ENCODE measurements at regions not wholly inside any gene's neighbourhood (a gene's known extent, or its start where the extent isn't known, plus 50 kb on each side); places are given as distances from the start of the nearest gene placed in this dataset.

DNA sequence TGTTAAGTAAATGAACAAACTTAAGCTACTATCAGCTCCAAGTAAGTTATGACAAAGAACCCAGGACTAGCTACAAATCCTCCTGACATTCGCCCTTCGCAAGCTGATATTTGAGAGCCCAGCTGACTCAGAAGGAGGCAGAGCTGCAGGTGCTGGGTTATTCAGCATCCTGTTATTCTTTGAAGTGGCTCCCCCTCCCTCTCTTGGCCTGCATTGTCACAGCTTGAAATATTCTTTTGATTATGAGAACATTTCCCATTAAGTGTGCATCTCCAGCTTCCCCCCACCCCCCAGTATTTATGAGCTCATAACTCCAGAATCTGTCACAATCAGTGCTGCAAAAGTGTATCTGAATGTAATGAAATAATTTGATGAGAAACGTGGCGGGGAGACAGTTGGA is 78.8 kb upstream of the RALY start:
- Histone ChIP-seq H3K4me3 (ENCODE audit: low read depth, low read length) (no peak overlapping the region), H3K36me3 (no peaks in the 10 kb centered on the region), H3K27me3 (ENCODE audit: insufficient read depth, low read depth, severe bottlenecking) (no peaks in the 10 kb centered on the region), H3K9me3 (ENCODE audit: severe bottlenecking) (no peaks in the 10 kb centered on the region), H3K27ac (no peak overlapping the region)
- no peak for TF ChIP-seq CTCF (IDR thresholded peaks at IDR 0.05; ENCODE audit: low read depth, low read length)
- no peak for DNase-seq

- H3K27ac ChIP-seq, result no peak overlapping the region
- H3K36me3 ChIP-seq, result no peaks in the 10 kb centered on the region
- H3K9me3 ChIP-seq (ENCODE audit: severe bottlenecking), result no peaks in the 10 kb centered on the region
- H3K27me3 ChIP-seq (ENCODE audit: insufficient read depth, low read depth, severe bottlenecking), result no peaks in the 10 kb centered on the region
- DNase-seq, result peak; percentile 24
- no peak overlapping the region for H3K4me3 ChIP-seq (ENCODE audit: low read depth, low read length)
- TF ChIP-seq CTCF (IDR thresholded peaks at IDR 0.05; ENCODE audit: low read depth, low read length), result peak; percentile 70
These were observed 77.9 kb upstream of the RALY start for GRCh38 chr20:33915726-33916331.

DNA sequence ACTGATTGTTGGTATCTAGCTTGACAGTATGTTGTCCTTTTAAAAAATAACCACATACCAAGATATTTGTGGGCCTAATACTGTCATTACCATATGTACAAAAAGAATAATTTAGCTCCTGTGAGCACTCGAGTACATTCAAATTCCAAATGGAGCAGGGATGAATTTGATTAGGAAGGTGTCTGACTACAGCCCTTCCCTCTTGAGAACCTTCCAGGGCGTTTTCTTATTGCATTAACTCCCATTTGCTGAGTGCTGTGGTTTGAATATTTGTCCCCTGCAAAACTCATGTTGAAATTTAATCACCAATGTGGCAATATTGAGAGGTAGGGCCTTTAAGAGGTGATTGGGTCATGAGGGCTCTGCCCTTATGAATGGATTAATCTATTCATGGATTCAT is 76.9 kb upstream of the RALY start:
- Histone ChIP-seq H3K36me3 (no peaks in the 10 kb centered on the region), H3K4me3 (ENCODE audit: low read depth, low read length) (no peak overlapping the region), H3K27me3 (ENCODE audit: insufficient read depth, low read depth, severe bottlenecking) (no peaks in the 10 kb centered on the region), H3K9me3 (ENCODE audit: severe bottlenecking) (no peaks in the 10 kb centered on the region), H3K27ac (no peak overlapping the region)
- TF ChIP-seq CTCF (IDR thresholded peaks at IDR 0.05; ENCODE audit: low read depth, low read length), result no peak
- DNase-seq, result no peak

GRCh38 chr20:33917831-33918525 is 75.7 kb upstream of the RALY start:
- no peaks in the 10 kb centered on the region for H3K27me3 ChIP-seq (ENCODE audit: insufficient read depth, low read depth, severe bottlenecking)
- DNase-seq, result peak; percentile 35
- TF ChIP-seq CTCF (IDR thresholded peaks at IDR 0.05; ENCODE audit: low read depth, low read length), result no peak
- no peaks in the 10 kb centered on the region for H3K9me3 ChIP-seq (ENCODE audit: severe bottlenecking)
- no peaks in the 10 kb centered on the region for H3K36me3 ChIP-seq
- H3K27ac ChIP-seq, result no peak overlapping the region
- H3K4me3 ChIP-seq (ENCODE audit: low read depth, low read length), result no peak overlapping the region

DNA sequence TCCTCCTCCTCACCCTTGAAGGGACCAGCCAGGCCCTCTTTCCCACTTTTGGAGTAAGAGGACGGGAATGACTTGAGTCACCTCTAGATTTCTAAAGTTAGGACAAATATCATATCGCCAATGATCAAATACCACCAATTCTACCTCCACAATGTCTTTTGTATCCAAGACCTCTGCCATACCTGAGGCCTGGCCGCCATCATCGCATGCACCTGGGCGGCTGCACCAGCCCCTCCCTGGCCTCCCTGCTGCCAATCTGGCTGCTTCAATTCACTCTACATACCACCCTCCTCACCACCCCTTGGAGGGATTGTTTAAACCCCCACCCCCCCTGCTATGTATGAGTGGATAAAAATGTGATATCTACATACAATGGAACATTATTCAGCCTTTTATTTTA is 75.0 kb upstream of the RALY start:
- DNase-seq, result no peak
- no peaks in the 10 kb centered on the region for H3K36me3 ChIP-seq
- no peak overlapping the region for H3K4me3 ChIP-seq (ENCODE audit: low read depth, low read length)
- no peaks in the 10 kb centered on the region for H3K27me3 ChIP-seq (ENCODE audit: insufficient read depth, low read depth, severe bottlenecking)
- TF ChIP-seq CTCF (IDR thresholded peaks at IDR 0.05; ENCODE audit: low read depth, low read length), result no peak
- H3K9me3 ChIP-seq (ENCODE audit: severe bottlenecking), result no peaks in the 10 kb centered on the region
- no peak overlapping the region for H3K27ac ChIP-seq

- Histone ChIP-seq H3K36me3 (no peaks in the 10 kb centered on the region), H3K9me3 (ENCODE audit: severe bottlenecking) (no peaks in the 10 kb centered on the region), H3K27me3 (ENCODE audit: insufficient read depth, low read depth, severe bottlenecking) (no peaks in the 10 kb centered on the region), H3K27ac (no peak overlapping the region), H3K4me3 (ENCODE audit: low read depth, low read length) (no peak overlapping the region)
- no peak for DNase-seq
- TF ChIP-seq CTCF (IDR thresholded peaks at IDR 0.05; ENCODE audit: low read depth, low read length), result no peak
These were observed 74.1 kb upstream of the RALY start for GRCh38 chr20:33919653-33920052.

Measured in WERI-Rb-1 (cell line).